Testis (tissue), 2 donors: ENCODE measurements at regions not wholly inside any gene's neighbourhood (a gene's known extent, or its start where the extent isn't known, plus 50 kb on each side); places are given as distances from the start of the nearest gene placed in this dataset.
A peak's percentile ranks its signal among the peaks of the same experiment; 100 is the strongest.

ENCODE experiments used
- DNase-seq: peaks from one replicate; pipeline ENCODE4 v3.0.0-alpha.2; 2019
- H3K27ac ChIP-seq, 2 donors: fragments of 200-600 bp; sonication (generic); one replicate each; pipeline ENCODE4 v1.5.1; 2019
- H3K27me3 ChIP-seq: fragments of 200-600 bp; sonication (generic); one replicate; pipeline ENCODE4 v1.5.1; 2019
- H3K36me3 ChIP-seq: fragments of 200-600 bp; sonication (generic); one replicate; pipeline ENCODE4 v1.5.1; 2017; ENCODE audit warnings: low read depth; ENCODE audit errors: missing control alignments
- H3K4me1 ChIP-seq: fragments of 200-600 bp; sonication (generic); one replicate; pipeline ENCODE4 v1.5.1; 2019
- H3K4me3 ChIP-seq, 2 donors: fragments of 200-600 bp; sonication (generic); one replicate each; pipeline ENCODE4 v1.5.1; 2017 to 2019
- H3K9me3 ChIP-seq: fragments of 200-600 bp; sonication (generic); one replicate; pipeline ENCODE4 v1.5.1; 2017
- CTCF ChIP-seq, 3 experiments: fragments of 450-650 bp in 2 of 3; fragments of 200-600 bp in 1 of 3; sonication (generic) in 1 of 3; IDR thresholded peaks; one replicate each; pipeline ENCODE4 v1.5.1; 2016 to 2019; ENCODE audit warnings: antibody characterized with exemption in 3 of 3, mild to moderate bottlenecking in 2 of 3, moderate library complexity in 1 of 3
- POLR2A ChIP-seq: fragments of 450-650 bp; IDR thresholded peaks from one replicate; pipeline ENCODE4 v1.6.1; 2017; ENCODE audit warnings: antibody characterized with exemption, mild to moderate bottlenecking, moderate library complexity
- WGBS, 2 donors: methylation state at CpG; one replicate each; pipeline ENCODE4 v1.1.5; 2018; 5-methylcytosine and 5-hydroxymethylcytosine counted together
- intact Hi-C: fragments of 100-400 bp; cut with DNase I; formaldehyde crosslinking; loops from one replicate; pipeline ENCODE4 v1.15.1; 2023; ENCODE audit warnings: low total_unique reads

DNA sequence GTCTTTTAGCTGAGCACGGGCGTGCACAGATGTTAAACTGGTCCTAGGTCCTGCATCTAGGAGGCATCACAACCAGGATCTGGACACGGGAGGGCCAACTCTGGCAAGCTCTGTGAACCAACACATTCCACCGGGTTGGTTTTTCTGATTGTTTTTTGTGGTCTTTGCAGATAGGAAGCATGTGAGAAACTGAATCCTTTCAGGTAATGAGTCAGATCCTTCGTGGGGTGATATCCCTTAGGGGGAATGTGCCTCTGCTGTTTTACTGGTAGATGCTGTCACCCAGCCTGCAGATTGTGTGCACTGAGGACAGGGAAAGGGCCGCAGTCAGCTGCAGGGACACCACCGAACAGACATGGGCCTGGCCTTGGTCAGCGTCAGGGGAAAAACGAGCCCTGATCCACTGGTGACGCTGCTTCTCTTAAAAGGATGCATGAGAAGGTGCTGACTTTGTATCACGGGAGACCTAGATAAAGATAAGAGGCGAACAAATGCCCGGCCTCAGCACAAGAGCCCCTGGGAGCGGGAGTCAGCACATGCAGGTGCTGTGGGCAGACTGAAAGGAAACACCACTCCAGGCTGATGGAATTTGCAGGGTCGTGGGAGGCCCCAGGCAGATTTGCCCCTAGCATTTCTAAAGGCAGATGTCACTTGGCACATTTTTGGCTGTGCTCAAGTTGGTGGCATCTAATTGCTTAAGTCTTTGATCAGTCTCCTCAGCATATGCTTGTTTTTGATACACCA is 51.1 kb downstream of the DOP1B start:
- intact Hi-C loops, result no loop called here
- TF ChIP-seq CTCF (IDR thresholded peaks at IDR 0.05), result no peak
- TF ChIP-seq POLR2A, result no peak
- H3K9me3 ChIP-seq, result no peaks in the 10 kb centered on the region
- H3K27me3 ChIP-seq, result no peaks in the 10 kb centered on the region
- no peaks in the 10 kb centered on the region for H3K36me3 ChIP-seq
- no peak overlapping the region for H3K27ac ChIP-seq
- no peaks in the 10 kb centered on the region for H3K4me1 ChIP-seq
- WGBS, 2 donors, result 71 to 80% methylated on average over 13 to 15 of the region's 15 CpGs
- H3K4me3 ChIP-seq, result no peak overlapping the region
- DNase-seq, result no peak

GRCh38 chr21:36208326-36209013 is 51.8 kb downstream of the DOP1B start:
- Histone ChIP-seq H3K36me3 (no peaks in the 10 kb centered on the region), H3K27me3 (no peaks in the 10 kb centered on the region), H3K4me3 (no peak overlapping the region), H3K4me1 (no peaks in the 10 kb centered on the region), H3K27ac (no peak overlapping the region), H3K9me3 (no peaks in the 10 kb centered on the region)
- no peak for DNase-seq
- TF ChIP-seq POLR2A (no peak), CTCF (IDR thresholded peaks at IDR 0.05) (no peak)
- WGBS, 2 donors, result 92% methylated on average over 21 to 27 of the region's 27 CpGs
- intact Hi-C loops, result no loop called here

DNA sequence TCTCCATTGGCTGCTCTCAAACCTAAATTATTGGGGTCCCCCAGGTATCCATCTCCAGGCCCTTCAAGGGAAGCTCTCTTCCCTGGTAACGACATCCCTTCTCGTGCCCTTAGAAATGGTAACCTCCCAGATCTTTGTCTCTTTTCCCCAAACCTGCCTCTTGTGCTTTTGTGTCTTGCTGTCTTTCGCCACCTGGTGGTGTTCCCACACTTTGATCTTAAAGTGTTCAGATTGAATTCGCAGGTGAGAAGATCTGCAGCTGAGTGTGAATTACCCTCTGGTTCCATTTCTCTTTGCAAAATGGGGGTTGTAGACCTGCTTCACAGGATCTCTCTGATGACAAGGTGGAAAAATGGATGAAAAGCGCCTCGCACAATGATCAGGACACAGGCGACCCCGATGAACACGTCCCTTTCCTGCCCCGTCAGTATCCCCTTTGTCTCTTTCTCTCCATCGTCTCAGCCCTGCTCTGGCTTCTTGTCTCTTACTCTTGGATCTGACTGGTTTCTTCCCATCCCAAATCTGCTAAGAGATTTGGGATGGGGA is 53.1 kb downstream of the DOP1B start:
- intact Hi-C loops, result no loop called here
- TF ChIP-seq CTCF (IDR thresholded peaks at IDR 0.05), result no peak
- no peak for TF ChIP-seq POLR2A
- H3K36me3 ChIP-seq, result no peaks in the 10 kb centered on the region
- H3K4me1 ChIP-seq, result no peaks in the 10 kb centered on the region
- no peak overlapping the region for H3K4me3 ChIP-seq
- H3K9me3 ChIP-seq, result no peaks in the 10 kb centered on the region
- WGBS, 2 donors, result 84 to 86% methylated on average over 11 of the region's 11 CpGs
- H3K27ac ChIP-seq, result no peak overlapping the region
- H3K27me3 ChIP-seq, result no peaks in the 10 kb centered on the region
- DNase-seq, result peak; percentile 31

DNA sequence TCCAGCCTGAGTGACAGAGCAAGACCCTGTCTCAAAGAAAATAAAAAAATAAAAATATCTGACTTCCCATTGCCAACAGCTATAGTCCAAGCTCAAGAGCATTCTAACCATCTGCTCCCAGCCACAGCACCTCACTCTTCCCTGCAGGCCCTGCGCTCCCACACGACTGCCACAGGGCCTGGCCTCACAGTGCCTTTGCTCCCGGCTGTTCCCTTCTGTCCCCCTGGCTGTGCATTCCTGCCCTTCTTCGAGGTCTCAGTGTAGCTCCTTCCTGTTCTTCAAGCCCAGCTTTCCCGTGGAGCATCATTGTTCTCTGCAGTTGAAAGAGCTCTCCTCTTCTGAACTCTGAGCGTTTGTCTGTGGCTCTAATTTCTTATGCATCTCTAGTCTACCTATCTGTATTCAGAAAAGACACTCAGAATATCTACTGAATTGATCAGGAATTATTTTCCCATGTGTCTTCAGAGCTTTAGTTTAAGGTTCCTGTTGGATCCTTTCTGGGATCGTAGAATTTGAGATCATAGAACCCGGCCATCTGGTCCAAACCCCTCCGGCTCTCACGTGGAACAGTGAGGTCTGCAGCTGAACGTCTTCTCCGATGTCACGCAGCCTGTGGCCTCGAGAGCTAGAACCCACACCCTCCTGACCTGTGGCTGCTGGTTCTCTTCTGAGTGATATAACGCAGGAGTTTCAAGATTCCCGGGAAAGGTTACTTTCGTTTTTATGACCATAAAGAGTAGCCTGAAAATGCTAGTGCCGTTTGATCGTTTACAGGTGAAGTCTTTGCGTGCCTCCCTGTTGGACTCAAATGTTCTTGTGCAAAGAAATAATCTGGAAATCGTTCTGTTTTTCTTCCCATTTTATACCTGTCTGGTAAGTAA is 54.4 kb downstream of the DOP1B start:
- 90 to 94% methylated on average over 21 of the region's 21 CpGs for WGBS, 2 donors
- Histone ChIP-seq H3K27me3 (no peaks in the 10 kb centered on the region), H3K27ac (no peak overlapping the region), H3K4me3 (no peak overlapping the region), H3K9me3 (no peaks in the 10 kb centered on the region), H3K4me1 (no peaks in the 10 kb centered on the region), H3K36me3 (no peaks in the 10 kb centered on the region)
- intact Hi-C loops, result no loop called here
- no peak for DNase-seq
- TF ChIP-seq POLR2A (no peak), CTCF (IDR thresholded peaks at IDR 0.05) (no peak)
